ENCODE measurements at regions not wholly inside any gene's neighbourhood (a gene's known extent, or its start where the extent isn't known, plus 50 kb on each side); places are given as distances from the start of the nearest gene placed in this dataset.
"Not testable (repeated sequence)": the region's sequence is repeated elsewhere in the genome, so short reads cannot be mapped to it uniquely, and the experiment has no call there.

- not testable (repeated sequence) for DNase-seq
These were observed 1017.1 kb upstream of the FLRT2 start for GRCh38 chr14:84512823-84513222.

DNA sequence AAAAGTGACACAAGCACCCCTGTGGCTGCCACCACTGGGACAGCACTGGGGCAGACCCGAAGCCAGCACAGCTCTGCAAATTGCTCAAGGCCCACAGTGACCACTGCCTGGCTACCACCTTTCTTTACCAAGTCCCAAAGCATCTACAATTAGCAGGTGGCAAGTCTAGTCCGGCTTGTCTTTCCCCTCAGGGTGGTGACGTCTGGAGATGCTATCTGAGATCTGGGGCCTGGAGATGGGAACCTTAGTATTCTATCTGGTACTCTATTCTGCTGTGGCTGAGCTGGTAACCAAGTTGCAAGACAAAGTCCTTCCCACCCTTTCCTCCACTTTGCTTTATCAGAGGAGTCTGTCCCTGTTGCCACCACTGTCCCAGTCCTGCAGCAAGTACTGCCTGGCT lies 1010.1 kb upstream of the FLRT2 start:
- no peak for DNase-seq

GRCh38 chr14:84520711-84521338 lies 1009.1 kb upstream of the FLRT2 start:
- DNase-seq, result no peak

GRCh38 chr14:84523746-84524145 lies 1006.2 kb upstream of the FLRT2 start:
- DNase-seq, result no peak

DNA sequence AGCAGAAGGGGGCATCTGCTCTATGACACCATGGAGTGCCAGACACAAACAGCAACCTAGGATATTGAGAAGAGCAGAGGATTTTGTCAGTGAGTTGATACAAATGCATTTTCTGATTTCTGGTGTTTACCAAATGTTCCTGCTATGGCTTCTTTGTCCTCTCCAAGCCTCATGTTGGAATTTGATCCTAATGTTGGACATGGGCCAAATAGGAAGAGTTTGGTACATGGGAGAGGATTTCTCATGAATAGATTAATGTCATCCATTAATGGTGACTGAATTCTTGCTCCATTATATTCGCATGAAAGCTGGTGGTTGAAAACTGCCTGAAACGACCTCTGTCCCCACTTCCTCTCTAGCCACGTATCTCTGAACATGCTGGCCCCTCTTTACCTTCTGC lies 1002.2 kb upstream of the FLRT2 start:
- DNase-seq, result no peak

DNA sequence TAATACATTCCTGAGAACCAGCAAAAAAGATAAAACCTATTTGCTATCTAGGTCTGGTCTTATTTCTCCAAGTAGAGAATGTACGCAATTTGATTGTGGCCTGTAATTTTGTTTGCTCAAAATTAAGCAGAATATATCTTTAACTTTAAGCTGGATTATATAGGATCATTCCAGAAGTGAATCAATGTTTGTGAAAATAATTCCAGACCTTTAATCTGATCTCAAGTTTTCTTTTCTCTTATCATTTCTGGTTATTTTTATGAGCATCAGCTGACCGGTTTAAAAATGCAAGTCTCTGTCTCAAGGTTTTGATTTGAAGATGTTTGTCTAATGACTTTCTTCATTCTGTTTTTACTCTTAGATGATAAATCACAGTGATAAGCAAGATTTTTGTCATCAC lies 997.9 kb upstream of the FLRT2 start:
- no peak for DNase-seq

DNA sequence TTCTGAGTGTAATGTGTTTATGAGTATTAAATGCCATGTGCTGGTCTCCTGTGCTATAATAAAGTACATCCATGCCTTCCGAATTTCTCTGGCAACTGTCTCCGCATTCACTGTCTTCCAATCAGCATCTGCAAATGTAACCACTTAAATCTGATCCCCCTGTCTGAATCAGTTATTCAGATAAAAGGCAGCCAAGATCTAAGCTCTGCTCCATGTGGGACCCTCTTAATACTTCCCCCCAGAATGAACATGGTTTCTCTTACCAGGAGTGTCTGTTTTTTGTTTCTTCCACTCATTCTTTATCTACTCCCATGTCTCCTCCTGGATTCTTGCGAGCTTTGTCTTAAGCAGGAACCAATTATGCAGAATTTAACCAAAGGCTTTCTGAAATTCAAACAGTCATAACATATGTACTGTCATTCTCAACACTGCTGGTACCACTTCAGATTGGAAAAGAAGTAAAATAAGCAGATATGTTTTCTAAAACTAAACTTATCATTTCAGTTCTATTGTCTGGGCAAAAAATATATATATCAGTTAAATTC lies 996.7 kb upstream of the FLRT2 start:
- DNase-seq, result no peak

DNA sequence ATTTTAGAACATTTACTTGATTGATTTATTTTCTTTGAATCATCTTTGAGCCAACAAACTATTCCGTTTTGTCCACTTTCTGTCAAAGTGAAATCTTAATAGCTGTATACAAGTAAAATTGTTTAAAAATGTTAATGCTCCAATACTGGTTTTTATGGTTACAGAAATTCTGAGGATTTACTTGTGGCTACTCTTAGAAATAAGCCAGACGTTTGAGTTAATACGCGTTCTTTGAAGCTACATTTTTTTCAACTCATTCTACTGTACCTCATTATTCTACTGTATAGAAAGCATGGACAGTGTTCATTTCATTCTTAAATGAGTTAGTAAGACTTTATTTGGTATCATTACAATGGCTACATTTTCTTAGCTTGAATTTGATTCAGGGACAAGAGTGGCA lies 996.2 kb upstream of the FLRT2 start:
- no peak for DNase-seq

DNA sequence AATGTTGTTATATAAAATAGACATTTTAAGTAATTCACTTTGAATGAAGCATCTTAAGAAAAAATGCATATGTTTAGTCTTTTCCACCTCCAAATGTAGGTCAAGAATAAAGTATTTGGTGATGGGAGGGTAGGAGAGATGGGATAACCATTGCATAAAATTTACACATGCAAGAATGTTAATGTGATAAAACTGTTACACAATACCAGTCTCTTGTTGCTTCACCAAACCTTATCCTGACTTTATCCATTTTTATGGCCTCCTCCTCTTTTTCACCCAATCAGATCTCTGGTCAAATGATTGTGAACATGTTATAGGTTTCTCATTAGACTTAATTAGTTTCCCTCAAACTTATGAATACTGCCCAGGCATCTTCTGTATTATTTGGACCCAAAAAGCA lies 994.5 kb upstream of the FLRT2 start:
- DNase-seq, result no peak

- no peak for DNase-seq
These were observed 994.0 kb upstream of the FLRT2 start for GRCh38 chr14:84535976-84536375.

DNA sequence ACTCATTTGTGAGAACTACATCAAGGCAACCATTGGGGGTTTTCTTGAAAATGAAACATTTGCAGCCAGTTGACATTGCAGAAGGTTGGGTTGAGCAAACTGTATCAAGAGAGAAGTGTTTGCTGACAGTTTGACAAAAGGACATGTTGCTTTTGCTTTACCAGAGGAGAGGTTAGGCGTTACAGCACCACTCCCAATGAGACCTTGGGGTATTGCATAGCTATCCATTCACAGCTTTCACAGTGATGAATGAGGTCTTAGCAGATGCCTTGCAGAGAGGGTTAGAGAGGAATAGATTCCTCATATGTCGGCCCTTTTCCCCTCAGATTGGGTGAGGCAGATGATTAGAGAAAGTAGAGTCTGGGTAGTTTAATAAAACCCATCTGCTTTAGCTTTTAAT lies 988.9 kb upstream of the FLRT2 start:
- DNase-seq, result no peak

- no peak for DNase-seq
These were observed 986.1 kb upstream of the FLRT2 start for GRCh38 chr14:84543859-84544258.

DNA sequence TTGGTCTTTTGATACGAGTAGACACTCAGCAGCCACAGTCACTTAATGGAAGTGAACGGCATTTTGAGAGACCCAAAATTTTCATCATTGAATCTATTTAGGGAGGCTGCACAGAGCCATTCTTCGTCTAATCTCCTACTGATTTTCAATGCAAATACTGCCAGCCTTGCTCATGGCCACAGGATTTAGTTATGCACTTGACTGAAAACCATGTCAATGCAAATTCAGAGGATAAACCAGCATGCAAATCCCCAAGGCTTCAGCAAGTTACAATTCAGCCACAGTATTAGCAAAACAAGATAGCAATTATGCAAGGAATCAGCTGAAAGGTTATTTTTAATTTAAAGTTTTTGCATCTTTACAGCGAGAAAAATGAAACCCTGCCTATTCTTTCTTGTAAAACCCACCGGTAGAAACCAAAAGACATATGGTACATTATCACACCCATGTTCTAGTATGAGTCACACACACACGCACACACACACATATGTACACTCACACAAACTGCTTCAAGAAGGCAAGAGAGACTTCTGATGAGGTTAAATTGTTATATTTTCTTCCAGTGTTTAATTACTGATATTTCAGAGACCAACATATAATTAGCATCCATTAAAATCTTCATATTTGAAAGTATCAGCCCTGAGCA lies 985.3 kb upstream of the FLRT2 start:
- DNase-seq, result no peak

- DNase-seq, result no peak
These were observed 983.7 kb upstream of the FLRT2 start for GRCh38 chr14:84546236-84546635.

DNA sequence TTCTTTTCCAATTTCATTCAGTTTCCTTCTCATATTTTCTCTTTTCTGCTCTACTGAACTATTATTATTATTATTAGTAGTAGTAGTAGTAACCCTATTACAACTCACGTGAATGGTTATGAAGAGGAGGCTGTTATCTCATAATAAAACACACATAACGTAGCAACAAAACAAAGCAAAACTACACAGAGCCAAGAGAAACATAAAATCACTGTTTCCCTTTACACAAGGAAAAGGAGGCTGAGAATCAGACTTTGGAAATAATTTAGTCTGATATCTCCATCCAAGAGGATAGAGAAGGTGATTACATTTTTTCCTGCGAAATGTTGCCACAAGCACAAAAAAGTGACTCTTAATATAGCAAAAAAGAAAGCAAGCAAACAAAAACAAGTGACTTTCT lies 975.8 kb upstream of the FLRT2 start:
- DNase-seq, result no peak

GRCh38 chr14:84555493-84555892 lies 974.5 kb upstream of the FLRT2 start:
- DNase-seq, result no peak

DNA sequence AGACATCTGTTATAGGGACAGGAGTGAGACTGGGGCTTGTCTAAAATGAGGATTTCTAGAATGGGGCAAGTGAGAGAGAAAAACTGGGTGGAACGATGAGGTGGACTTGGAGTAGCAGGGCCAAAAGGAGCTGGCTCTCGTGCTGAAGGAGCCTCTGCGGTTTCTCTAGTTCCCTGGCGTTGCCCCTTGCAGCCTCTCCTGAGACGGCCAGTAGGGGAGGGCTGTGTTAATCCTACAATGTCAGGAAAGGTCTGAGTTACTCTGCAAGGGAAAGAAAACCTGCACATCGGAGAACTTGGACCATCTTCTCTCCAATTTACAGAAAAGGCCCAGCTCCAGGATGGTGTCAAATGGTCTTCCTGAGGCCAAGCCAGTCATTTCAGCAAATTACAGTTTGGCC lies 963.8 kb upstream of the FLRT2 start:
- no peak for DNase-seq

- no peak for DNase-seq
These were observed 954.3 kb upstream of the FLRT2 start for GRCh38 chr14:84575681-84576080.

DNA sequence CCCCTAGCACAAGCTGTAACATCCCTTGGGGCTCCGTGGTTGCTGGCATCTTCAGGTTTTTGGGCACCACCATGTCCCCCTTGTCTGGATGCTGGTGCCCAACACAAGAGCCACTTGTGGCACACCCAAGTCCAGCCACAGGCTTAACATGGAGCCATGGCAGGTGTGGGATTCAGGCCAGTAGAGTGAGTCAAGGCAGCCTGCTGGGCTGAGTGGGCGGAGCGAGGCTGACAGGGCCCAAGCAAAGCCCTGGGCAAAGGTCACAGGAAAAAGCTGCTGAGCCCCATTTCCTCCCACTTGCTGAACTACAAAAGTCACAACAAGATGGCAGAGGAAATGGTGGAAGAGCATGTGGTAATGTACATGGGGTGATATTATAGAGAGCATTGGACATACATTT lies 950.7 kb upstream of the FLRT2 start:
- no peak for DNase-seq

GRCh38 chr14:84581041-84581440 lies 948.9 kb upstream of the FLRT2 start:
- no peak for DNase-seq

DNA sequence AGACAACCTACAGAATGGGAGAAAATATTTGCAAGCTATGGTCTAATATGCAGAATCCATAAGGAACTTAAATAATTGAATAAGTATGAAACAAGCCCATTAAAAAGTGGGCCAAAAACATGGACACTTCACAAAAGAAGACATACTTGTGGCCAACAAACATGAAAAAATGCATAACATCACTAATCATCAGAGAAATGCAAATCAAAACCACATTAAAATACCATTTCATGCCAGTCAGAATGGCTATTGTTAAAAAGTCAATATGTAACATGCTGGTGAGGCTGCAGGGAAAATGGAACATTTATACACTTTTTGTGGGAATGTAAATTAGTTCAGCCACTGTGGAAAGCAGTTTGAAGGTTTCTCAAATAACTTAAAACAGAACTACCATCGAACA lies 945.4 kb upstream of the FLRT2 start:
- no peak for DNase-seq

GRCh38 chr14:84591827-84592445 lies 938.0 kb upstream of the FLRT2 start:
- no peak for DNase-seq

GRCh38 chr14:84592770-84593169 lies 937.2 kb upstream of the FLRT2 start:
- DNase-seq, result no peak

GRCh38 chr14:84610086-84610485 lies 919.9 kb upstream of the FLRT2 start:
- DNase-seq, result no peak

Measured in suppressor macrophage treated with lipopolysaccharide for 1 hour (primary cell).